Glutamatergic neuron (in vitro differentiated cells): ENCODE measurements at regions not wholly inside any gene's neighbourhood (a gene's known extent, or its start where the extent isn't known, plus 50 kb on each side); places are given as distances from the start of the nearest gene placed in this dataset.

ENCODE experiments used
- DNase-seq: peaks from one replicate; pipeline ENCODE4 v3.0.0; 2022
- H3K27ac Mint-ChIP-seq: one replicate; pipeline ENCODE4 v1.8.0; 2020; ENCODE audit warnings: mild to moderate bottlenecking, mixed read lengths, inconsistent platforms; ENCODE audit not compliant: unreplicated experiment
- H3K27me3 Mint-ChIP-seq: one replicate; pipeline ENCODE4 v1.8.0; 2020; ENCODE audit warnings: mild to moderate bottlenecking, moderate library complexity, mixed read lengths, inconsistent platforms; ENCODE audit not compliant: unreplicated experiment
- H3K36me3 Mint-ChIP-seq: one replicate; pipeline ENCODE4 v1.8.0; 2020; ENCODE audit warnings: mild to moderate bottlenecking, mixed read lengths, inconsistent platforms; ENCODE audit not compliant: unreplicated experiment
- H3K4me1 Mint-ChIP-seq: one replicate; pipeline ENCODE4 v1.8.0; 2020; ENCODE audit warnings: mild to moderate bottlenecking, low read depth, mixed read lengths, inconsistent platforms; ENCODE audit not compliant: unreplicated experiment
- H3K4me3 Mint-ChIP-seq: one replicate; pipeline ENCODE4 v1.8.0; 2020; ENCODE audit warnings: mild to moderate bottlenecking, mixed read lengths, inconsistent platforms; ENCODE audit not compliant: unreplicated experiment
- H3K9me3 Mint-ChIP-seq: one replicate; pipeline ENCODE4 v1.8.0; 2020; ENCODE audit warnings: mild to moderate bottlenecking, moderate library complexity, mixed read lengths, inconsistent platforms; ENCODE audit not compliant: unreplicated experiment
- TF ChIP-seq, protein P1 (sequence below): fragments of 200-600 bp; sonication (generic); IDR thresholded peaks from one replicate; pipeline ENCODE4 v1.5.0; 2021; ENCODE audit not compliant: partially characterized antibody, unreplicated experiment

- Mint-ChIP-seq H3K4me1 (no peaks in the 10 kb centered on the region), H3K27ac (no peak overlapping the region), H3K9me3 (peaks cover 4% of the 10 kb centered on the region), H3K4me3 (no peak overlapping the region), H3K27me3 (peaks cover 2% of the 10 kb centered on the region), H3K36me3 (peaks cover 9% of the 10 kb centered on the region)
- TF ChIP-seq, protein P1, sequence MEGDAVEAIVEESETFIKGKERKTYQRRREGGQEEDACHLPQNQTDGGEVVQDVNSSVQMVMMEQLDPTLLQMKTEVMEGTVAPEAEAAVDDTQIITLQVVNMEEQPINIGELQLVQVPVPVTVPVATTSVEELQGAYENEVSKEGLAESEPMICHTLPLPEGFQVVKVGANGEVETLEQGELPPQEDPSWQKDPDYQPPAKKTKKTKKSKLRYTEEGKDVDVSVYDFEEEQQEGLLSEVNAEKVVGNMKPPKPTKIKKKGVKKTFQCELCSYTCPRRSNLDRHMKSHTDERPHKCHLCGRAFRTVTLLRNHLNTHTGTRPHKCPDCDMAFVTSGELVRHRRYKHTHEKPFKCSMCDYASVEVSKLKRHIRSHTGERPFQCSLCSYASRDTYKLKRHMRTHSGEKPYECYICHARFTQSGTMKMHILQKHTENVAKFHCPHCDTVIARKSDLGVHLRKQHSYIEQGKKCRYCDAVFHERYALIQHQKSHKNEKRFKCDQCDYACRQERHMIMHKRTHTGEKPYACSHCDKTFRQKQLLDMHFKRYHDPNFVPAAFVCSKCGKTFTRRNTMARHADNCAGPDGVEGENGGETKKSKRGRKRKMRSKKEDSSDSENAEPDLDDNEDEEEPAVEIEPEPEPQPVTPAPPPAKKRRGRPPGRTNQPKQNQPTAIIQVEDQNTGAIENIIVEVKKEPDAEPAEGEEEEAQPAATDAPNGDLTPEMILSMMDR: no peak
- no peak for DNase-seq
Measured at GRCh38 chr7:112864380-112864779, 74.2 kb upstream of the TMEM168 start.

- Mint-ChIP-seq H3K4me3 (no peak overlapping the region), H3K9me3 (peaks cover under 1% of the 10 kb centered on the region), H3K36me3 (peaks cover 2% of the 10 kb centered on the region), H3K27ac (no peak overlapping the region), H3K4me1 (peaks cover 2% of the 10 kb centered on the region), H3K27me3 (no peaks in the 10 kb centered on the region)
- TF ChIP-seq, protein P1: no peak
- DNase-seq: no peak
Measured at GRCh38 chr7:112858838-112859237, 68.6 kb upstream of the TMEM168 start.

DNA sequence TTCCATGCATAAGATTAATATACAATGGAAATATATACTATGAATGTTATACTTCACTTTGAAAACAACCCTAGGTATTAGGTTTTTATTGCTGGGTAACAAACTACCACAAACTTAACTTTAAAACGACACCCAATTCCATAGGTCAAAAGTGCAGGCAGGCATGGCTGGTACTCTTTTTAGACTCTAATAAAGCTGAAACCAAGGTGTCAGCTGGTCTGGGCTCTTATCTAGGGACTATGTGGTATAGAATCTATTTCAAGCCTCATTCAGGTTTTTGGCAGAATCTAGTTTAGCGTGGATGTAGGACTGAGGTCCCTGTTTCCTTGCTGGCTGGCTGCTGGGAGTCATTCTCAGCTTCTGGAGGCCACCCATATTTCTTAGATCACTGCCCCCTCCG is 65.0 kb upstream of the TMEM168 start:
- Mint-ChIP-seq H3K4me1 (peaks cover 2% of the 10 kb centered on the region), H3K9me3 (no peaks in the 10 kb centered on the region), H3K27ac (no peak overlapping the region), H3K27me3 (no peaks in the 10 kb centered on the region), H3K4me3 (no peak overlapping the region), H3K36me3 (peaks cover 10% of the 10 kb centered on the region)
- TF ChIP-seq, protein P1: no peak
- DNase-seq: no peak

- H3K27ac Mint-ChIP-seq: no peak overlapping the region
- TF ChIP-seq, protein P1: no peak
- H3K9me3 Mint-ChIP-seq: no peaks in the 10 kb centered on the region
- peaks cover 2% of the 10 kb centered on the region for H3K4me1 Mint-ChIP-seq
- no peak overlapping the region for H3K4me3 Mint-ChIP-seq
- H3K36me3 Mint-ChIP-seq: peaks cover 10% of the 10 kb centered on the region
- no peaks in the 10 kb centered on the region for H3K27me3 Mint-ChIP-seq
- no peak for DNase-seq
Measured at GRCh38 chr7:112854169-112854568, 64.0 kb upstream of the TMEM168 start.

DNA sequence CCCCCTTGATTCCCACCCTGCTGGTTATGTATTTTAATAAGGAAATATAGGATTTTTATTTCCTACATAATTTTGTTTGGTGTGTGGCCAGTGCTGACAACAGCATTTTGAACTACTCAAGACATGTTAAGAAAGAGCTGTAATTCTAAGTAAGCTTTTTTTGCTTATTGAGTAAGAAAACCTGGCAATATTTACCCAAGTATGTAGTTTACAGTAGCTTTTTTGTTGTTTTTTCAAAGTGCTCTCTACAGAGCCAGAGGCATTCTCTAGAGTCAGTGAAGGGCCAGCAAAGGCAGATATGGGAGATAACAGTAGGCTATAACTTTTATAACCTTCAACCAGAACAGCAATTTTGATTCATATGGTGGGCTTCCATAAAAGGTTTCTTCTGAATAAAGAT is 63.2 kb upstream of the TMEM168 start:
- Mint-ChIP-seq H3K9me3 (no peaks in the 10 kb centered on the region), H3K4me3 (no peak overlapping the region), H3K36me3 (peaks cover 10% of the 10 kb centered on the region), H3K27me3 (no peaks in the 10 kb centered on the region), H3K27ac (no peak overlapping the region), H3K4me1 (peaks cover 2% of the 10 kb centered on the region)
- TF ChIP-seq, protein P1: no peak
- no peak for DNase-seq
